DND-41 (cell line): ENCODE measurements at regions not wholly inside any gene's neighbourhood (a gene's known extent, or its start where the extent isn't known, plus 50 kb on each side); places are given as distances from the start of the nearest gene placed in this dataset.

Experiments used
- EZH2 ChIP-seq: IDR thresholded peaks from 3 replicates; pipeline ENCODE4 v1.6.1; 2012; ENCODE audit warnings: borderline replicate concordance, low read depth, mild to moderate bottlenecking, moderate library complexity, low read length, inconsistent platforms; ENCODE audit not compliant: severe bottlenecking
- TF ChIP-seq, protein P1 (sequence below): IDR thresholded peaks from 2 replicates; pipeline ENCODE4 v1.5.1; 2012; ENCODE audit warnings: borderline replicate concordance, low read length, moderate library complexity, mild to moderate bottlenecking; ENCODE audit not compliant: poor library complexity, severe bottlenecking; ENCODE audit errors: extremely low read depth

DNA sequence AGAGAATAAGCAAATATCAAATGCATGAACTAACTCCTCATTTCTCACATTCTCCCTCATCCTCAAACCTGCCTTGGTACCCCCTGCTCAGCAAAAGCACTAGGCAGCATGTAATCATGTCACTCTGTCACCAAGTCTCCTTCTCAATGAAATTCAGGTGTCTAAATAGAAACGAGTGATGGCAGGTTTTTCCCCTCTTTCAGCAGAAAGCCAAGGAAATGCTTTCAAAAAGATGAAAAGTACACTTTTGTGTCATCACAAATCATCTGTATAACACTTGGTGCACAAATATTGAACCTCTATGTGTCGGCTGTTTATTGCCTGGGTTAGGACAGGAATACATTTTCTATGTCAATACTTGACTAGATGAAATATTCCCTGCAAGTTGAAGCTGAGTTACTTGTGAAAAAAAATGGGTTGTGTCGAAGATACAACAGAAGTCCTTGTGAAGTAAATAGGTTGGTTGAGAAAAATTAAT lies 285.1 kb upstream of the MAGEB18 start:
- TF ChIP-seq, protein P1, sequence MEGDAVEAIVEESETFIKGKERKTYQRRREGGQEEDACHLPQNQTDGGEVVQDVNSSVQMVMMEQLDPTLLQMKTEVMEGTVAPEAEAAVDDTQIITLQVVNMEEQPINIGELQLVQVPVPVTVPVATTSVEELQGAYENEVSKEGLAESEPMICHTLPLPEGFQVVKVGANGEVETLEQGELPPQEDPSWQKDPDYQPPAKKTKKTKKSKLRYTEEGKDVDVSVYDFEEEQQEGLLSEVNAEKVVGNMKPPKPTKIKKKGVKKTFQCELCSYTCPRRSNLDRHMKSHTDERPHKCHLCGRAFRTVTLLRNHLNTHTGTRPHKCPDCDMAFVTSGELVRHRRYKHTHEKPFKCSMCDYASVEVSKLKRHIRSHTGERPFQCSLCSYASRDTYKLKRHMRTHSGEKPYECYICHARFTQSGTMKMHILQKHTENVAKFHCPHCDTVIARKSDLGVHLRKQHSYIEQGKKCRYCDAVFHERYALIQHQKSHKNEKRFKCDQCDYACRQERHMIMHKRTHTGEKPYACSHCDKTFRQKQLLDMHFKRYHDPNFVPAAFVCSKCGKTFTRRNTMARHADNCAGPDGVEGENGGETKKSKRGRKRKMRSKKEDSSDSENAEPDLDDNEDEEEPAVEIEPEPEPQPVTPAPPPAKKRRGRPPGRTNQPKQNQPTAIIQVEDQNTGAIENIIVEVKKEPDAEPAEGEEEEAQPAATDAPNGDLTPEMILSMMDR = no peak
- TF ChIP-seq EZH2 = no peak
